NAMALWA (cell line): ENCODE measurements at regions not wholly inside any gene's neighbourhood (a gene's known extent, or its start where the extent isn't known, plus 50 kb on each side); places are given as distances from the start of the nearest gene placed in this dataset.
A peak's percentile ranks its signal among the peaks of the same experiment; 100 is the strongest.

Experiments
- DNase-seq: peaks from one replicate; pipeline ENCODE4 v3.0.0-alpha.2; 2015; ENCODE audit warnings: low spot score

DNA sequence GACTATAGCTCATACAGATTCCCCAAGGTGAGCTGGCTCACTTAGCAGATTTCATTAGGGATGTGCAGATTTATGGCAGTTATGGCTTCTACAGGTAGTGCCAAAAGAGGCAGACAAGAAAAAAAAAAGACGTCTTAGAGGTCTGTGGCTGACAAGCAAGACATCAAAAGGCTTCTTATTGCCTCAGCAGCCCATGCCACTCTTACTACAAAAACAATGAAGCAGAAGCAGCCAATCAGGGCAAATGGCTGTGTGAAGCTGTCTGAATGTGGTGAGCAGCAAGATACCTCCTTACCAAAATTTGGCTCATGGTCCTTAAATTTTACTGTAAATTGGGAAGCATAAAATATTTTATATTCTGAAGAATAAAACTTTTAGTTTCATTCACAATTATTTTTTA is 557.5 kb upstream of the GOLIM4 start:
- no peak for DNase-seq

DNA sequence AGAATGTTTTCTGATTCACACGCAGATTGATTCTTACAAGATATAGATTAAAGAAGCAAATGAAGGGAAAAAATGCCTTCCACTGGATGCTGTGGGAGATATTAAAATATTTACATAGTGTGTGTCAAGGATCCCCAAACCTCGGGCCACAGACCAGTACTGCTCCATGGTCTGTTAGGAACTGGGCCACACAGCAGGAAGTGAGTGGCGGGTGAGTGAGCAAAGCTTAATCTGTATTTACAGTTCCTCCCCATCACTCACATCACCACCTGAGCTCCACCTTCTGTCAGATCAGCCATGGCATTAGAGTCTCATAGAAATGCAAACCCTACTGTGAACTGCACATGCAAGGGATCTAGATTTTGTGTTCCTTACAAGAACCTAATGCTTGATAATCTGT is 552.6 kb upstream of the GOLIM4 start:
- DNase-seq, result no peak

DNA sequence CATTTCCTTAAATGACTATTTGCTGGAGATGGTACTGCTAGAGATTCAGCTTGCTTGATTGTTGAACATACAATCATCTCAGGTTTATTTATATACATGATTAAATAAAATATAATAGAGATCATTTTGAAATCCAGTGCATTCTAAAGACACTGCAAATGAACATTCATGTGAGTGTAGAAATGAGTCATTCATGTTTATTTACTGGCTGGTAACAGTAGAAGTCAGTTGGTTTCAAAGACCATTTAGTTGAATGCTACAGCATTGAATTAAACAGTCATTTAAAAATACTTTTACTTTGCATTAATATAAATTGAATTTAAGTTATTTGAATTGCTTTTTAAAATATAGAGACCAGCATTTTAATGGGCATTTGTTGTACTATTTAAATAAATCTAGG is 551.9 kb upstream of the GOLIM4 start:
- no peak for DNase-seq

DNA sequence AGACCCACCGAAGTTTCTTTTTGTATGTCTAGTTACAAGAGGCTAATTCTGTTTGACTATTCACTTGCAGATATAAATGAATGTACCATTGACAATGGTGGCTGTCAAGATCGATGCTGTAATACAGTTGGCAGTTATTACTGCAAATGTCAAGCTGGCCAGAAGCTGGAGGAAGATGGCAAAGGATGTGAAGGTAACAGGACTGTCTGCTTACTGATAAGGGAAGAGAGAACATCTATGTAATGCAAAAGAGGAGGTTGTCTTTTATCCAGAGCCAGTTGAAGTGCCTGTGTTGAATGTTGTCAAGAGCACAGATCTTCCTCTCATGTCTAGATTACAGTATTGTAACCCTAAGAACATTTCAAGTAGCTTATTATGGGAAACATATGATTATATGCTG is 549.5 kb upstream of the GOLIM4 start:
- no peak for DNase-seq

DNA sequence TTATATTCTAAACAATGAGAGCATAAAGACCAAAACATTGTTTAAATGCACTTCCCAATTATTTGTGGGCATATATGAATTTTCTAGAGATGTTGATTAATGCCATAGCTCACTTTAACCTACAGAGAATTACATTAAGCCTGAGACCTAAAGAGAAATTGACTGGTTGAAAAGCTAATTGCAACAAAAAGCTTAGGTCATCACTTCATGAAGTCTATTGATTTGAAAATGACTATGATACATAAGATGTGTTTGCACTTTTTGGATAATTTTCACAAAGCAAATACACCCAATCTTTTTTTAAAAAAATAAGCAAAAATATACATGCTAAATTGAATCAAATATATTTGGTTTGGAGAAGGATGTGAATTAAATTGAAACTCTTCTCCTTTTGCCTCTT is 532.8 kb upstream of the GOLIM4 start:
- DNase-seq, result no peak

DNA sequence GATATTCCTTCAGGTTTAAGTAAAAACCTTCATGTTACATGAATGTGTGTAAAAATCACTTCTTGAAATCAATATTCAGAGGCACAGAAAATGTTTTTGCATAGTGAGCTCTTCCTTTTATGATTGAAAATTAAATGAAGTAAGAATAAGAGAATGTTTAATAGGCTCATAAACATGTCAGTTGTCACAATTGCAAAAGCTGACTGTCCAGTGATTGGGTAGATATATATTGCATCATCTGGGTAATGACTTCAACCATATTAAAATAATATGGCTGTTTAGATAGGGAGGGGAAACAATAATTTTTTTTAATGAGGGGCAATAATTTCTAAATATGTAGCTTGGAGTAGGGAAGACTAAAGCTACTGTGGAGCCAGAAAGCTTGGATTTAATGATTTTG is 529.8 kb upstream of the GOLIM4 start:
- DNase-seq, result no peak

DNA sequence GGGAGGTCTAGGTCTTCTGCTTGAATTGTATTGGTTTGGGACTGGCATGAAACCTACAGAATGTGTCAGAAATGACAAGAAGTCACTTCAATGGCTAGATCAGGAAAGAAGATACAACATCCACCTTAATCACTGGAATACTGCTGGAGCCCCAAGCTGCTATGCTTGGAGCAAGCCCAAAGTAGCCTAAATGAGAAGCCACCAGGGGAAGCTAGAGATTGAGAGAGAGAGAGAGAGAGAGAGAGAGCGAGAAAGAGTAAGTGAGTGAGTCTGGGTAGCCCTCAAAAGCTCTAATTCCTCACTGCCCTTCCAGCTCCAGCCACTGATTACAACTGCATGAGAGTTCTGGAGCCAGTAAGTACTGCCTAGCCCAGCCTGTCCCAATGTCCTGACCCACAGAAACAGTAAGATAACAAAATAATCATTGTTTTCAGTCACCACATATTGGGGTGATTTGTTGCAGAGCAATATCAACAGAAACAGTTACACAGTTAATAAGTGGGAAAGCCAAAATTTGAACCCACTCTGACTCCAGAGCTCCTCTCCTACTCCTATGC is 529.2 kb upstream of the GOLIM4 start:
- DNase-seq, result no peak

DNA sequence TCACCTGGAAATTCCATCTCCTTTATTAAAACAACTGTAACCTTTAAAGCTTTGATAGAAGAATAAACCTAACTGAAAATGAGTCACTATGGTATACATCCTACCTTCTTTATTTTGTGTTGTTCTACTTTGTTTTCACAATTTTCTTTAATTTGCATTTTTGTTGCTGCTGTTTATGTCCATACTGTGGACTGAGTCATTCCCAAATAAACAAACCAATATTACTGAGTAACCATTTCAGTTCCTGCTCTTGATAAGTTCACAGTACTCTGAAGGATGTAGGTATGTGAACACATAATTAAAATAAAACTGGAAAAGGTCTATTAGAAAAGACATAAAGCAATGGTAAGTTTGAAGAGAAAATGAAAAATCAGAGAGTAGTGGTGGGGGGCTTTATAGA is 528.5 kb upstream of the GOLIM4 start:
- no peak for DNase-seq

DNA sequence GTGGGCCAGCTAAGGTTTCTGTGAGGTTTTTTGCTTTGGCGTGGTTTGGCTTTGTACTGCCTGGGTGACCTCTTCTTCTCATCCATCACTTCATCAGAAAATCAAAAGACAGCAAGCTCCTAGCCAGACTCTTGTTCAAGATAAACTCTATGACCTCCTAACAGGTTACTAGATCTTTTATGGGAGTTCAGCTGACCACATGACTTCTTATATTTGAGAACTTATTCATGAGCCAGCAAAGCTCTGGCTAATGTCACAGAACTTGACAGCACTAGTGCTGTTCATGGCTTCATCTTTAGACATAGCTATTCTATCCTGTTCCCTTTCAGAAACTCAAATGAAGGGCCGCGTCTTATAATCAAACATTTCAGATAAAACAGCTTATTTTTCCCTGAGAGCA is 527.1 kb upstream of the GOLIM4 start:
- no peak for DNase-seq

DNA sequence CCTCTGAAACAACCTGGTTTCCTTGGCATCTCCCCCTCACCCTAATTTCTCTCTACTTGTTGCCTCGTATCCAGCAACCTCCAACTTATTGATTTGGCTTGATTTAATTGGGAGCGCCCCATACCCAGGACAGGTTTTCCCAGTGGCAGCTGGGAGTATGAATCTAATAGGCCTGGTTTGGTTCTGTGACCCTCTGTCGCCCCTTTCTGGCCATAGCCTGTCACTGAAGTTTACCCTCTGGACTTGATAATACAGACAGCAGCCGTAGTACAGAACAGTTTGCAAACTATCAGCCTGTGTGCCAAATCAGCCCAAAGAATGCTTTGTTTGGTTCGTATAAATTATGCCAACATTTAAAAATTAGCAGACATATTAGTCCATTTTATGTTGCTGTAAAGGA is 525.1 kb upstream of the GOLIM4 start:
- DNase-seq, result peak; percentile 44

DNA sequence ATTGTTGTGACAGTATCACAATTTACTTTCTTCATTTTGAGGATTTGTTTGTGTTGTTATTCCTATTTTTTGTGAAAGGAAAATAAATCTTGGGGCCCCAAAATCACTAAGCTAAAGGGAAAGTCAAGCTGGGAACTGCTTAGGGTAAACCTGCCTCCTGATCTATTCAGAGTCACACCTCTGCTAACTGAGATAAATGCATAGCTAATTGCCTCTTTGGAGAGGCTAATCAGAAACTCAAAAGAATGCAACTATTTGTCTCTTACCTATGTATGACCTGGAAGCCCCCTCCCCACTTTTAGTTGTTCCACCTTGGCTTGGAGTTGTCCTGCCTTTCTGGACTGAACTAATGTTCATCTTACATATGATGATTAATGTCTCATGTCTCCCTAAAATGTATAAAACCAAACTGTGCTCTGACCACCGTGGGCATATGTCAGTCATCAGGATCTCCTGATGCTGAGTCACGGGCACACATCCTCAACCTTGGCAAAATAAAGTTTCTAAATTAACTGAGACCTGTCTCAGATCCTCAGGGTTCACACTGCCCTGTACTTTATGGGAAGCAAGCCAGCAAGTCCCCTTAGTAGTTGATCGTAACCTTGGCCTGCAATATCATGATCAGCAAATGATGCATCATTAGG is 523.2 kb upstream of the GOLIM4 start:
- DNase-seq, result no peak

DNA sequence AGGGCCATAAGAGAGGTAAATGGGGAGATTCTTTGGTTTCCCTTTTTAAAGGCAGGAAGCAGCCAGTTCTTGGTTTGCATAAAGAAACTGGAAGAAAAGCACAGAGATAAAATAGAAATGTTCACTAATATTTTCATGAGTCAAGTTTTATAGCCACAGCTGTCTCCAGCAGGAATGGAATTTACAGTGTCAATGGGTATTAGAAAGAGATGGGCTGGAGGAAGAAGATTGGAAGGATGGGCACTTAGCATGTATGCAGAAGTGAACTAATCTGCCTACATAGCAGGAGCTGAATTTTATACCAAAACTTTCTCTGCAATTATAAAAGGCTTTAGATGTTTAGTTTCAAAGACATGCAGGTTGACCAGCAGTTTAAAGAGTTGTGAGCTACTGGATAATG is 521.9 kb upstream of the GOLIM4 start:
- no peak for DNase-seq

DNA sequence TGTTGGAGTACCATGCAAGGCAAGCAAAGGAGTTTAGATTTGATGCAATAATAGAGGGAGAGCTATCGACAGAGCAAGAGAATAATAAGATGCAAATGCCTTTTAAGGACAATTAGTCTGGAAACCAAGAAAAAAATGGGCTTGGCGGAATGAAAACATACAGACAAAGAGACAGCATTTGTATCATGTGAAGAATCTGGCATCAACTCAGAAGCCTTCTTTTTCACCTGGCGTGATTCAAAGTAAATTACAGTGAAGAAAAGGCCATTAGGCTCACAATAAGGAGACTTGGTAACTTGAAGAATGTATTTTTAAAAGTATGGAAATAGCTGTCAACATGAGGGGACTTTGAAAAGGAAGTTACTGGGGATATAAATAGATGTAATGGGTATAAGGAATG is 521.2 kb upstream of the GOLIM4 start:
- DNase-seq, result no peak

DNA sequence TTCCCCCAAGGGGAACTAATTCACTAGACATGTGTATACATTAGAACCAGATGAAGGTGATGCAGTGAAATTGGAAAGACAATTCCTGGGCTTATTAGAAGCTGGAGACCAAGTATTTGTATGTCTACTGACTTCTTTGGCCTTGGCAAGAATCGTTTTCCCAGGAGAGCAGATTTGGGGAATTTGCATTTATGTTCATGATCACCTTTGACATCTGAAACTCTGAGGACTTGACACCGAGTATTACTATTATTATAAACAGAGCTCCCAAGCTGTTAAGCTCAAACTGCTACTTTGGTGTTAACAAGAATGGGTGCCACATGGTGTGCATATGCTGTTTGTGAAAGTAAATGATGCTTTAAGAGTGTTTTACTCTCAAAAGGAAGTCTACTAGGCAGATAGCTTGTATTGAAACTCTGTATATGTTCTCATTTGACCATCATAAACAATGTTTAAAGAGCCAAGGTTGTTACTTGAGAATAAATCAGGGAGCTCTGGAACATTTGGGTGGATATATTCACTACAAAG is 519.8 kb upstream of the GOLIM4 start:
- no peak for DNase-seq

DNA sequence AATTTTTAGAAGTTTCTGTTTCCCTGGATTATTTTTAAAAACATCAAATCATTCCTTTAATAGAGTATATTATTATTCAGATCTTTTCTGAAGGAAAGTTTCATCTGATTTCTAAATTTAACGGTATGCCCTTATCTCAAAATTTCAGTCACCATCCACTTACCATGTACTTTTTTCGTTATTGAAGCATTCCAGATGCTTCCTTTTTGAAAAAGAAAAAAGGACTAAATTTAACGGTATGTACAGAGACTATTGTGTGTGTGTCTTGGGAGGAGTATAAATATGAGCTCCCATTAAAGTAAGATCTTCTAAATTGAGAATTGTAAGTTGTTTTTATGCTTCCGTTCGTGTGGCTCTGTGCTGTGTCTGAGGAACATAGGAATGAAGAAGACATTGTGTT is 517.4 kb upstream of the GOLIM4 start:
- no peak for DNase-seq

DNA sequence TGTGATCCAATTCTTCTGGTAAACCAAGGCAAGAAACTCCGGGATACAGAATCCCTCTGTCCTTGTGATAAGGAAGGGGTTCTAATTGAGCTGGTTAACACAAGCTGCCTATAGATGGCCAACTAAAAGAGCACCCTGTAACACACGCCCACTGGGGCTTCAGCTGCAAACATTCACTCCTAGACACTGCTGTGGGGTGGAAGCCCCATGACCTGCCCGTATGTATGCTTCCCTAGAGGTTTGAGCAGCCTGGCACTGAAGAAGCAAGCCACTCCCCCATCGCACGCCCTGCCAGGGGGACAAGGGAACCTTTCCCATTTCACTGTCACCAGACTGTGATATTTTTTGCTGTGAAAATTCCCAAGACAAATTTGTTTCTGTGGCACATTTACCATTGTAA is 516.9 kb upstream of the GOLIM4 start:
- no peak for DNase-seq

DNA sequence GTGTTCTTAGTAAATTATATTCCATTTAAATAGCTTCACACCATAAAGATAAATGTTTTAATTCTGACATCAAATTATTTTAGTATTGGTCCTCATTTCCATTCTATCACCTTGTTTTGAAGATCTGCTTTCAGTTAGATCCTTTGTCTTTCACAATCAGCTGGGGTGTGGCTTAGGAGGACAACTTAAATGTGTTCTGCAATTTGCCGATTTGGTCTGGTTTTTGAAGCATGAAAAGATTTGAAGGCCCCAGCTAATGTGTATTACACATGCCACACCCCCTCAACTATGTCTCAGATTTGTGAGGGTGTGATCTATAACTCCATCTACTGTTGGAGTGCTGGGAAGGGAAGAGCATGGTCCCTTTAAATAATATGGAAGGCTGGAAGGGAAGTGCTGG is 516.1 kb upstream of the GOLIM4 start:
- no peak for DNase-seq

DNA sequence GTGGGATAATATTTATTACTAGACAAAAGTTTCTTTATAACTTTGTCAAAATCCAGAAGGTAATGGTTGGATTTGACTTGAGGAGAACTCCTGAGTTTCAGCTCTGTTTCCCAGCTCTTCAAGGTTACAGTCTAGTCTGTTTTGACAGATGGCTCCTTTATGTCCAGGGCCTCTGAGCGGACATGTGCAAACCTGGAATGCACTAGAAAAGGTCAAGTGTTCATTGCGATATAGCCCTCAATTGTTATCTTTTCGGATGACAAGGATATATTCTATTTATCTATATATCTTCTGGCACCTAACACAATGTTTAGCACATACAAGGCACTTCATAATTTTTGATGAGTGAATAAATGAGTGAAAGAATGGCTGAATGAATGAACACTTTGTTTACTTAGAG is 513.2 kb upstream of the GOLIM4 start:
- no peak for DNase-seq

DNA sequence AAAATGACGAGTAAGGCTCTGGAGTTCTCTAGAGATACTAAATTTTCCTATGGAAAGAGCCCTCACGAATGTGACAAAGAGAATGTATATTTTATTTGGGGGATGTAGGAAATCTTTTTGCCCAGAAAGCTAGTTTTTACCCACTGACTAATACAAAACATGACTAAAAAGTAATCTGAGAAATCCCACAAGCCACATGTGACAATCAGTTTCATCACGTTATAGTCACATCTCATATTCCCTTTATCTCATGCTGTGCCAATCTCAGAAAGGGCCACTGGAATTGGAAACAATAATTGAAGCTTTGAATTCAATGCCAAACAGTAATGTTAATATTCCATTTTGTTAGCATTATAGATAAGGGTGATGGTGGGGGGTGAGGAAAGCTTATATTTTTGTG is 509.0 kb upstream of the GOLIM4 start:
- no peak for DNase-seq

DNA sequence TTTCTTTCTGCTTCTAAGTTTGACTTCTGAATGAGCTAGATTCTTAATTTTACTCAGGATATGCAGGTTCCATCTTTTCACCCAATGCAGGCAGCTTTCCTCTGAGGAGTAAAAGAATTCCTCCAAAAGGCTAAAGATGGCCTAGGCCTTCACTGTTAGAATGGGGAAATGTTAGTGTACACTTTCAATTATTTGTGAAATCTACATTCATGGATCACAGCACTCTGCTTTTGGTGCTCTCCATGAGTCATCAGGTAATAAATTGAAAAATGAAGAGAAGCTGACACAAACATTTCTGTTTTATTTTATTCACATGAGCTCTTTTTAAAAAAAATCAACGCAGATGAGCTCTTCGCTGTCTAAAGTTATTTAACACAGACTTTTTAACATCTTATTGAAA is 502.5 kb upstream of the GOLIM4 start:
- no peak for DNase-seq

DNA sequence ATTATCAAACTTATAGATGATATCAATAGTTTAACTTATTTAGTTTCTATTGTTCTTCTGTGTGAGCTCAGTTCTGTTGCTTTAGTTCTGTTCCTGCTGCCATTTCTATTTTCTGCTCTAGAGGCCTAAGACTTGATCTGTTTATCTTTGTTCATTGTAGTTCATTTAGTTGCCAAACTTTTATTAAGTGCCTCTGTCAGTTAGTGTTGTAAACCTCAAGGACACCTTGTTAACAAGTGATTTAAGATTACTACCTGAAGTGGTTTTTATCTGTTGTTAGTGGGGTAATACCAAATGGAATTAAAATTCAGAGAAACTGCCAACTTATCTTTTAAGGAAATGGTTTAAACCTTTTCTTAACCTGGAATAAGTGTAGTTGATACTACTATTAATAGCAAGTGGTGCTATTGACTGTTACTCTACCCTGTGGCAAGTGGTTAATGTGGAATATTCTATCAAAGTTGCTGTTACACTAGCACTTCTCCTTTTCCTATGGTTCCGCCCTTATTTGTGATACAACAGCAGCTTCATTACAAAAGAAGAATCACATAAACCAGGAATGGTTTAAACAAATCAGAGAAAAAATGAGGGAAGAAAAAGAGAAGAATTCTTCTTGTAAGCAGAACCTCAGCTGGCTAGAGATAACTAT is 500.6 kb upstream of the GOLIM4 start:
- no peak for DNase-seq

DNA sequence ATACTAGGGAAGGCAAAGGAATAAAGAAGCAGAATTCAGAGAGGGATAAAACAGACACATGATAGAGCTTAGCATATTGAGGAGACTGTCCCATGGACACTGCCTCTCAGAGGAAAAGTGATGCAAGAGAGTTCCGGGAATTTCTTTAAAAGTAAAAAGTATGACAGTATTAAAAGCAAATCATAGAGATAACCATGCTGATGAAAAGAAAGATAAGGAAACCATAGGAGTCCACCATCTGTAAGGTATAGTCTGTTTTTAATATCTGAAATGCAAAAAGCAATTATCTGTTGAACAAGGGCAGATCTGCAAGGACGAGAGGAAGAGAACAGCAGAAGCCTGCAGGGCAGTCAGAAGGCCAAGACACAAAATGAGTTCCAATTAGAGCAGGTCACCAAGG is 495.9 kb upstream of the GOLIM4 start:
- DNase-seq, result no peak

DNA sequence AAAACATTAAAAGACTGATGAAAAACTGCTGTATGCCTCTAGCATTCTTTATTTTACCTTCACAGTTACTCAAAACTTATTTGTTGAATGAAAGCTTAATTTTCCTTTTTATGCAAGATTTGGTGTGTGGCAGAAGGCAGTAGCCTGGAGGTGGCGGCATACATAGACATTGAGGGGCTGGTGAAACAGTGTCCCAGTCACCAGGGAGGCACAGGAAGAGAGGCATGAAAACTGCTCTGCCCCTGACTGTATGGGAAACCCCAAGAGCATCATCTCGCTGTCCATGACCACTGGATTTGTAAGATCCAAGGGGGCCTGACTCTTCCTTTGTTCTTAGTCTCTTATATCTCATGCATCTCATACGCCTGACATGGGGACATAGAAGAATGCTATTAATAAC is 493.7 kb upstream of the GOLIM4 start:
- DNase-seq, result no peak

DNA sequence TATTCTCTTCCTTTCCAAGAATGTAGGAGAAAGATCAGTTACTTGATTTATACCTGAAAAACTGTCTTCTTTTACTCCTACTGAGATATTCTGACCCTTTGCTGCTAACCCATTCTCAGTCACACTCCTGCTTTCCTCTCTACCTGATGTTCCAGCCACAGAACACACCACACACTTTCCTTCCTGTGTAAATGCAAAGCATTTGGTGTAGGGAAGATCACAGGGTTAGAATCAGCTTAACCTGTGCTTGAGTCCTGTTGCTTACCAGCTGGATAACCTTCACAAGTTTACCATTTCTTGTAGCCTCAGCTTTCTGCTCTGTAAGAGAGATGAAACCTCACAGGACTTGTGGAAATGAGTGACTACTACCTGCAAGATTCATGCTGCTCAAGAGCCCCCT is 489.8 kb upstream of the GOLIM4 start:
- DNase-seq, result no peak
